ENCODE measurements at regions not wholly inside any gene's neighbourhood (a gene's known extent, or its start where the extent isn't known, plus 50 kb on each side); places are given as distances from the start of the nearest gene placed in this dataset.

- TF ChIP-seq CTCF (conservative IDR thresholded peaks at IDR 0.05): no peak
- no peak for TF ChIP-seq EZH2 (IDR thresholded peaks at IDR 0.05; ENCODE audit: low read depth)
These were observed 89.2 kb downstream of the MICALL2 start for GRCh38 chr7:1369916-1370657.

All from PC-9 (cell line).